ENCODE measurements at regions not wholly inside any gene's neighbourhood (a gene's known extent, or its start where the extent isn't known, plus 50 kb on each side); places are given as distances from the start of the nearest gene placed in this dataset.
"Not testable (repeated sequence)": the region's sequence is repeated elsewhere in the genome, so short reads cannot be mapped to it uniquely, and the experiment has no call there.

- H3K27me3 Mint-ChIP-seq: peaks cover 3 to 16% of the 10 kb centered on the region in 2 donors
- ChIA-PET CTCF (no interaction called here), POLR2A (no interaction called here)
- Histone ChIP-seq H3K36me3 (ENCODE audit: control insufficient read depth in 2 of 2, extremely low read depth in 1 of 2, insufficient read depth in 1 of 2, low read length in 1 of 2) (no peaks in the 10 kb centered on the region), H3K27ac (ENCODE audit: low read length) (no peak overlapping the region), H3K27me3 (replicated peaks in 1 of 2; ENCODE audit: control insufficient read depth in 2 of 2, extremely low read depth in 1 of 2, insufficient read depth in 2 of 2, low read length in 1 of 2) (peaks cover 0 to 5% of the 10 kb centered on the region in 2 experiments), H3K4me3 (ENCODE audit: control insufficient read depth in 1 of 2, extremely low read depth in 1 of 2, low read length in 1 of 2) (no peak overlapping the region), H3K9me3 (no peaks in the 10 kb centered on the region), H3K4me1 (ENCODE audit: control insufficient read depth in 1 of 2, extremely low read depth in 1 of 2, insufficient read depth in 2 of 2, low read length in 2 of 2) (no peaks in the 10 kb centered on the region)
- no peaks in the 10 kb centered on the region for H3K4me1 Mint-ChIP-seq
- 67% methylated on average over 1 of the region's 2 CpGs for WGBS (ENCODE audit: insufficient coverage)
- H3K4me3 Mint-ChIP-seq: no peak overlapping the region
- peaks cover 4% of the 10 kb centered on the region for H3K36me3 Mint-ChIP-seq
- peaks cover 25 to 32% (median 25%) of the 10 kb centered on the region in 3 donors for H3K9me3 Mint-ChIP-seq
- H3K27ac Mint-ChIP-seq: no peak overlapping the region
- no peak for DNase-seq
- ATAC-seq (replicated peaks in 1 of 4): no peak
Observed at GRCh38 chr1:175265091-175265490, 72.5 kb upstream of the KIAA0040 start.

- peaks cover 24 to 34% (median 27%) of the 10 kb centered on the region in 3 donors for H3K9me3 Mint-ChIP-seq
- no peaks in the 10 kb centered on the region for H3K4me1 Mint-ChIP-seq
- no peaks in the 10 kb centered on the region for H3K4me1 ChIP-seq (ENCODE audit: control insufficient read depth in 1 of 2, extremely low read depth in 1 of 2, insufficient read depth in 2 of 2, low read length in 2 of 2)
- H3K36me3 Mint-ChIP-seq: peaks cover 4% of the 10 kb centered on the region
- H3K4me3 Mint-ChIP-seq: no peak overlapping the region
- ATAC-seq (replicated peaks in 1 of 4) (no peak), DNase-seq (no peak)
- ChIA-PET POLR2A (no interaction called here), CTCF (no interaction called here)
- WGBS (ENCODE audit: insufficient coverage): no CpG with 5 or more reads among the region's 1 CpG
- no peak overlapping the region for H3K27ac Mint-ChIP-seq
- H3K27me3 Mint-ChIP-seq: peaks cover 3 to 16% of the 10 kb centered on the region in 2 donors
- no peak overlapping the region for H3K4me3 ChIP-seq (ENCODE audit: control insufficient read depth in 1 of 2, extremely low read depth in 1 of 2, low read length in 1 of 2)
- no peaks in the 10 kb centered on the region for H3K9me3 ChIP-seq
- no peak overlapping the region for H3K27ac ChIP-seq (ENCODE audit: low read length)
- no peaks in the 10 kb centered on the region for H3K36me3 ChIP-seq (ENCODE audit: control insufficient read depth in 2 of 2, extremely low read depth in 1 of 2, insufficient read depth in 1 of 2, low read length in 1 of 2)
- H3K27me3 ChIP-seq (replicated peaks in 1 of 2; ENCODE audit: control insufficient read depth in 2 of 2, extremely low read depth in 1 of 2, insufficient read depth in 2 of 2, low read length in 1 of 2): peaks cover 0 to 5% of the 10 kb centered on the region in 2 experiments
Observed at GRCh38 chr1:175262621-175263020, 70.0 kb upstream of the KIAA0040 start.

DNA sequence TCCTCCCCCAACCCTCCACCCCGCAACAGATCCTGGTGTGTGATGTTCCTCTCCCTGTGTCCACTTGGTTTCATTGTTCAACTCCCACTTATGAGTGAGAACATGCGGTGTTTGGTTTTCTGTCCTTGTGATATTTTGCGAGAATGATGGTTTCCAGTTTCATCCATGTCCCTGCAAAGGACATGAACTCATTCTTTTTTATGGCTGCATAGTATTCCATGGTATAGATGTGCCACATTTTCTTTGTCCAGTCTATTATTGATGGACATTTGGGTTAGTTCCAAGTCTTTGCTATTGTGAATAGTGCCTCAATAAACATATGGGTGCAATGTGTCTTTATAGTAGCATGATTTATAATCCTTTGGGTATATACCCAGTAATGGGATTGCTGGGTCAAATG lies 63.7 kb upstream of the KIAA0040 start:
- H3K9me3 Mint-ChIP-seq: peaks cover 6 to 16% (median 13%) of the 10 kb centered on the region in 3 donors
- H3K4me1 Mint-ChIP-seq; H3K4me3 Mint-ChIP-seq; H3K9me3 ChIP-seq; H3K27me3 ChIP-seq (replicated peaks in 1 of 2; ENCODE audit: control insufficient read depth in 2 of 2, extremely low read depth in 1 of 2, insufficient read depth in 2 of 2, low read length in 1 of 2); DNase-seq; ATAC-seq (replicated peaks in 1 of 4); H3K27ac Mint-ChIP-seq; H3K27ac ChIP-seq (ENCODE audit: low read length); CTCF ChIA-PET; POLR2A ChIA-PET; H3K27me3 Mint-ChIP-seq; H3K4me3 ChIP-seq (ENCODE audit: control insufficient read depth in 1 of 2, extremely low read depth in 1 of 2, low read length in 1 of 2); H3K36me3 Mint-ChIP-seq; H3K4me1 ChIP-seq (ENCODE audit: control insufficient read depth in 1 of 2, extremely low read depth in 1 of 2, insufficient read depth in 2 of 2, low read length in 2 of 2); H3K36me3 ChIP-seq (ENCODE audit: control insufficient read depth in 2 of 2, extremely low read depth in 1 of 2, insufficient read depth in 1 of 2, low read length in 1 of 2): not testable (repeated sequence)
- 93% methylated on average over 2 of the region's 3 CpGs for WGBS (ENCODE audit: insufficient coverage)

- Mint-ChIP-seq H3K4me3 (no peak overlapping the region), H3K4me1 (peaks cover 0 to 2% (median 0%) of the 10 kb centered on the region in 3 donors), H3K27ac (no peak overlapping the region), H3K27me3 (no peaks in the 10 kb centered on the region), H3K9me3 (peaks cover 2 to 9% (median 9%) of the 10 kb centered on the region in 3 donors), H3K36me3 (no peaks in the 10 kb centered on the region)
- Histone ChIP-seq H3K27me3 (replicated peaks in 1 of 2; ENCODE audit: control insufficient read depth in 2 of 2, extremely low read depth in 1 of 2, insufficient read depth in 2 of 2, low read length in 1 of 2) (no peaks in the 10 kb centered on the region), H3K27ac (ENCODE audit: low read length) (no peak overlapping the region), H3K4me1 (ENCODE audit: control insufficient read depth in 1 of 2, extremely low read depth in 1 of 2, insufficient read depth in 2 of 2, low read length in 2 of 2) (no peaks in the 10 kb centered on the region), H3K4me3 (ENCODE audit: control insufficient read depth in 1 of 2, extremely low read depth in 1 of 2, low read length in 1 of 2) (no peak overlapping the region), H3K9me3 (no peaks in the 10 kb centered on the region), H3K36me3 (ENCODE audit: control insufficient read depth in 2 of 2, extremely low read depth in 1 of 2, insufficient read depth in 1 of 2, low read length in 1 of 2) (no peaks in the 10 kb centered on the region)
- DNase-seq: no peak
- no CpG with 5 or more reads among the region's 1 CpG for WGBS (ENCODE audit: insufficient coverage)
- POLR2A ChIA-PET: no interaction called here
- ATAC-seq (replicated peaks in 1 of 4): no peak
- CTCF ChIA-PET: interaction anchor here in 1 of 2 donors (0.6 to 1.4 kb wide), 3 partner anchors 97 to 1045 kb away, joined by 3 to 7 read pairs (median 5); no protein-coding TSS in a partner anchor
Observed at GRCh38 chr1:175254190-175254589, 61.6 kb upstream of the KIAA0040 start.

DNA sequence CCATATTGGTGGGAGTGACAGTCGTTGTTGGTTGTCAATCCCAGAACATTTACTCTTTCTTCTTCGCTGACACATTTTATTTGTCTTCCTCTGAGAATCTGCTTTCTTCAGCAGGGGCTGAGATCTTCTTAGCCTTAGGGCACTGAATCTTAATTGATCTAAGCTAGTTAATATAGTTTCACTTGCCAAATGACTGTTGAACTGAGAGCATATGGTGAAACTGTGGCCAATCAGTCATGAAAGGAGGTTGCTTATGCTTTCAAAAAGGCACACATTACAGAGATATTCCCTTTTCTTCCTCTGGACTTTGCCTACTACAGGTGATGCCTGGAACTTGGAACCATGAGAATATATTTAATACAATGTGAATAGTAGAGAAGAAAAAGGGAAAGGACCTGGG lies 60.0 kb upstream of the KIAA0040 start:
- ATAC-seq (replicated peaks in 1 of 4): no peak
- Mint-ChIP-seq H3K27ac (no peak overlapping the region), H3K9me3 (peaks cover 0 to 9% (median 6%) of the 10 kb centered on the region in 3 donors), H3K27me3 (no peaks in the 10 kb centered on the region), H3K4me3 (no peak overlapping the region), H3K36me3 (no peaks in the 10 kb centered on the region), H3K4me1 (peaks cover 0 to 2% (median 0%) of the 10 kb centered on the region in 3 donors)
- ChIA-PET CTCF (no interaction called here), POLR2A (no interaction called here)
- no CpG with 5 or more reads among the region's 2 CpGs for WGBS (ENCODE audit: insufficient coverage)
- no peak overlapping the region for H3K4me3 ChIP-seq (ENCODE audit: control insufficient read depth in 1 of 2, extremely low read depth in 1 of 2, low read length in 1 of 2)
- no peaks in the 10 kb centered on the region for H3K27me3 ChIP-seq (replicated peaks in 1 of 2; ENCODE audit: control insufficient read depth in 2 of 2, extremely low read depth in 1 of 2, insufficient read depth in 2 of 2, low read length in 1 of 2)
- no peak for DNase-seq
- no peaks in the 10 kb centered on the region for H3K36me3 ChIP-seq (ENCODE audit: control insufficient read depth in 2 of 2, extremely low read depth in 1 of 2, insufficient read depth in 1 of 2, low read length in 1 of 2)
- no peak overlapping the region for H3K27ac ChIP-seq (ENCODE audit: low read length)
- H3K9me3 ChIP-seq: no peaks in the 10 kb centered on the region
- H3K4me1 ChIP-seq (ENCODE audit: control insufficient read depth in 1 of 2, extremely low read depth in 1 of 2, insufficient read depth in 2 of 2, low read length in 2 of 2): no peaks in the 10 kb centered on the region

- POLR2A ChIA-PET: no interaction called here
- no peaks in the 10 kb centered on the region for H3K9me3 ChIP-seq
- no peaks in the 10 kb centered on the region for H3K36me3 ChIP-seq (ENCODE audit: control insufficient read depth in 2 of 2, extremely low read depth in 1 of 2, insufficient read depth in 1 of 2, low read length in 1 of 2)
- CTCF ChIA-PET: no interaction called here
- DNase-seq (no peak), ATAC-seq (replicated peaks in 1 of 4) (no peak)
- H3K27me3 Mint-ChIP-seq: no peaks in the 10 kb centered on the region
- H3K27ac Mint-ChIP-seq: no peak overlapping the region
- no peak overlapping the region for H3K4me3 Mint-ChIP-seq
- peaks cover 4 to 9% (median 5%) of the 10 kb centered on the region in 3 donors for H3K9me3 Mint-ChIP-seq
- H3K4me1 ChIP-seq (ENCODE audit: control insufficient read depth in 1 of 2, extremely low read depth in 1 of 2, insufficient read depth in 2 of 2, low read length in 2 of 2): no peaks in the 10 kb centered on the region
- H3K4me3 ChIP-seq (ENCODE audit: control insufficient read depth in 1 of 2, extremely low read depth in 1 of 2, low read length in 1 of 2): no peak overlapping the region
- H3K4me1 Mint-ChIP-seq: peaks cover 0 to 2% (median 0%) of the 10 kb centered on the region in 3 donors
- H3K36me3 Mint-ChIP-seq: no peaks in the 10 kb centered on the region
- H3K27me3 ChIP-seq (replicated peaks in 1 of 2; ENCODE audit: control insufficient read depth in 2 of 2, extremely low read depth in 1 of 2, insufficient read depth in 2 of 2, low read length in 1 of 2): no peaks in the 10 kb centered on the region
- no peak overlapping the region for H3K27ac ChIP-seq (ENCODE audit: low read length)
Observed at GRCh38 chr1:175250027-175250426, 57.5 kb upstream of the KIAA0040 start.

DNA sequence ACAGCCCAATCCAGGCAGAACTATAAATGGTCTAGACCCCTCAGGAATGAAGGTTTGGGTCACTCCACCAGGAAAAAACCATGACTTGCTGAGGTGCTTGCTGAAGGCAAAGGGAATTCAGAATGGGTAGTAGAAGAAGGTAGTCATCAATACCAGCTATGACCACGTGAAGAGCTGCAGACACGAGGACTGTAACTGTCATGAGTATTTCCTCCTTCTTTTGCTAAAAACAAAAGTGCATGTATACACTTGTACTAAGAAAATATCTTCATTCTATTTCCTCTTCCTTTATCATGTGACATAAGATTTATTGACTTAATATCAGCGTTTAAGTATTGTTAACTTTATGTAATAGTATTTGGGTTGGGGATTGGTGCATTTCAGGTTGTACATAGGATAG lies 55.5 kb upstream of the KIAA0040 start:
- H3K4me3 ChIP-seq (ENCODE audit: control insufficient read depth in 1 of 2, extremely low read depth in 1 of 2, low read length in 1 of 2); H3K27me3 ChIP-seq (replicated peaks in 1 of 2; ENCODE audit: control insufficient read depth in 2 of 2, extremely low read depth in 1 of 2, insufficient read depth in 2 of 2, low read length in 1 of 2); H3K27me3 Mint-ChIP-seq; ATAC-seq (replicated peaks in 1 of 4); H3K4me1 Mint-ChIP-seq; H3K36me3 Mint-ChIP-seq; POLR2A ChIA-PET; H3K9me3 ChIP-seq; CTCF ChIA-PET; H3K36me3 ChIP-seq (ENCODE audit: control insufficient read depth in 2 of 2, extremely low read depth in 1 of 2, insufficient read depth in 1 of 2, low read length in 1 of 2); H3K27ac ChIP-seq (ENCODE audit: low read length); H3K27ac Mint-ChIP-seq; H3K4me3 Mint-ChIP-seq; H3K4me1 ChIP-seq (ENCODE audit: control insufficient read depth in 1 of 2, extremely low read depth in 1 of 2, insufficient read depth in 2 of 2, low read length in 2 of 2); DNase-seq: not testable (repeated sequence)
- no CpG with 5 or more reads among the region's 3 CpGs for WGBS (ENCODE audit: insufficient coverage)
- H3K9me3 Mint-ChIP-seq: peaks cover 11 to 24% (median 17%) of the 10 kb centered on the region in 3 donors

All from T-cell (primary cell).